ENCODE measurements at regions not wholly inside any gene's neighbourhood (a gene's known extent, or its start where the extent isn't known, plus 50 kb on each side); places are given as distances from the start of the nearest gene placed in this dataset.

DNA sequence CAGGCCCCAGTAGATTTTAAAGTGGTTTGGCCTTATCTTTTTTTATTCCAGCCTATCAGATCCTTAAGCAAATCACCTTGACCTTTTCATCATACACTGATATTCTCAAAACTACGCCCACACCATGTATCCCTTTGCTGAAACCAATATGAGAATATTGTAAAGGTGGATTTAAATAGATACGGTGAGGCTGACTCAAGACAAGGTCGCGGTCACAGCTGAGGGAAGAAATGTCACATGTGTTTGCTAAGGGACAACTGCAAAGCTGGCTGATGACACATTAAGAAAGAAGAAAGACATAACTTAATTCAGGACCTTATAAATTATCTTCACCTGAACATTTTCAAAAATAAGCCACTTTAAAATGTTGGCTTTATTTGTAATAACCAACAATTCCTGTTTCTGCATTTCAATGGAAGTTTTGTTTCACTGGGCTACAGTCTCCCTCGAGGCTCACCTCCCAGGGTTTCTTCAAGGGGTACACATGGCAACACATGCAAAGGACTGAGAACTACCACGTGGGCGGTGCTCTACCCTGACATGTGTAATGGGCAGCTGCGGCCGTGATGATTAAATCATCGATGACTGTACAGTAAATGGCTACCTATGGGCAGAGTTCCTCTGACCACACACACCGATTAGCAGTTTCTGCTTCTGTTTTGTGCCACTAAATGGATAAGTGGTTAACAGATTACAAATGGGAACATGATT, 189.5 kb downstream of the SIPA1L2 start:
- peaks cover 83% of the 10 kb centered on the region for H3K36me3 ChIP-seq (ENCODE audit: insufficient read depth, insufficient read length, low read length)
- no peaks in the 10 kb centered on the region for H3K4me1 ChIP-seq (ENCODE audit: insufficient read depth, insufficient read length)
- H3K27me3 ChIP-seq (ENCODE audit: insufficient read depth, insufficient read length), result no peaks in the 10 kb centered on the region
- H3K9ac ChIP-seq (ENCODE audit: insufficient read length, low read depth), result no peak overlapping the region
- DNase-seq (ENCODE audit: low read depth, low spot score), result no peak
- no peaks in the 10 kb centered on the region for H3K9me3 ChIP-seq (ENCODE audit: insufficient read depth, low read length)
- TF ChIP-seq YY1 (IDR thresholded peaks at IDR 0.05; ENCODE audit: insufficient read depth, insufficient read length) (no peak), ZNF274 (IDR thresholded peaks at IDR 0.05; ENCODE audit: low read depth, low read length) (no peak), SUZ12 (IDR thresholded peaks at IDR 0.05; ENCODE audit: extremely low read depth, insufficient read depth, insufficient read length) (no peak)
- no peak overlapping the region for H3K4me3 ChIP-seq (ENCODE audit: insufficient read length, low read depth)

DNA sequence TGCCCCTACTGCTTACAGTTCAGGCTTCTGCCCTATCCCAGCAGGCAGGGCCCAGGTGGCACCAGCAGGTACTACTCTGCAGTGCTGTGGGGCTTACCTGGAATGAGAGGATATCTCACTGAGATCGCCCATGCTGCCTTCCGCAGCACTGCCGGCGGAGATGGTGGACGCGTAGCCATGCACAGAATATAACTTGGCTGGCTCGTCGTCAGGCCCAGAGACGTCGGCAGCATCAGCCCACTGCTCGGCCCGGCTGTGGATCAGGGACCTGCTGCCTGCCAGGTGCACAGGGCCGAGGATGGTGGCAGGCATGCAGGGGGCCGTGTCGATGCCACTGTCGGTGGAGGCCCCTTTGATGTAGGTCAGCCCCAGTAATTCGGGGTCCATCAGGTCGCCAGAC, 190.9 kb downstream of the SIPA1L2 start:
- no peak overlapping the region for H3K9ac ChIP-seq (ENCODE audit: insufficient read length, low read depth)
- TF ChIP-seq YY1 (IDR thresholded peaks at IDR 0.05; ENCODE audit: insufficient read depth, insufficient read length) (no peak), ZNF274 (IDR thresholded peaks at IDR 0.05; ENCODE audit: low read depth, low read length) (no peak), SUZ12 (IDR thresholded peaks at IDR 0.05; ENCODE audit: extremely low read depth, insufficient read depth, insufficient read length) (no peak)
- H3K4me1 ChIP-seq (ENCODE audit: insufficient read depth, insufficient read length), result no peaks in the 10 kb centered on the region
- DNase-seq (ENCODE audit: low read depth, low spot score), result no peak
- peaks cover 84% of the 10 kb centered on the region for H3K36me3 ChIP-seq (ENCODE audit: insufficient read depth, insufficient read length, low read length)
- no peaks in the 10 kb centered on the region for H3K27me3 ChIP-seq (ENCODE audit: insufficient read depth, insufficient read length)
- H3K4me3 ChIP-seq (ENCODE audit: insufficient read length, low read depth), result no peak overlapping the region
- H3K9me3 ChIP-seq (ENCODE audit: insufficient read depth, low read length), result no peaks in the 10 kb centered on the region

DNA sequence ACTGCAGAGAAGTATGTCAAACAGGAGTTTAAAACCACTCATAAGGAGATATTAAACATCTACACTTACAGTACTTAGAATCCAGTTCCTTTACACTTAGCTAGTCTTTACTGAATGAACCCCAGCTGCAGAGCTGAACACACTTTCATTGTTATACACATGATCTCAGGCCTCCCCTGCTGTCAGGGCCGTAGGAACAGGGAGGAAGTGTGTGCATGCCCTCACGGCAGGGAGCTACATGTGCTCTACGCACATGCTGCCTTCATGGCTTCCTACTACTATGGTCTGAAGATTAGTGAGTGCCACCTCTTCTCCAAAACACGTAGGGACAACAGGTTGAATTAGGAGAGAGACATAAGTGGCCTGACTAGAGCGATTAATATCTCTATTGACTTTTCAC, 191.5 kb downstream of the SIPA1L2 start:
- no peak for DNase-seq (ENCODE audit: low read depth, low spot score)
- Histone ChIP-seq H3K27me3 (ENCODE audit: insufficient read depth, insufficient read length) (no peaks in the 10 kb centered on the region), H3K9me3 (ENCODE audit: insufficient read depth, low read length) (no peaks in the 10 kb centered on the region), H3K4me1 (ENCODE audit: insufficient read depth, insufficient read length) (no peaks in the 10 kb centered on the region), H3K36me3 (ENCODE audit: insufficient read depth, insufficient read length, low read length) (peaks cover 86% of the 10 kb centered on the region), H3K9ac (ENCODE audit: insufficient read length, low read depth) (no peak overlapping the region), H3K4me3 (ENCODE audit: insufficient read length, low read depth) (no peak overlapping the region)
- TF ChIP-seq YY1 (IDR thresholded peaks at IDR 0.05; ENCODE audit: insufficient read depth, insufficient read length) (no peak), ZNF274 (IDR thresholded peaks at IDR 0.05; ENCODE audit: low read depth, low read length) (no peak)

DNA sequence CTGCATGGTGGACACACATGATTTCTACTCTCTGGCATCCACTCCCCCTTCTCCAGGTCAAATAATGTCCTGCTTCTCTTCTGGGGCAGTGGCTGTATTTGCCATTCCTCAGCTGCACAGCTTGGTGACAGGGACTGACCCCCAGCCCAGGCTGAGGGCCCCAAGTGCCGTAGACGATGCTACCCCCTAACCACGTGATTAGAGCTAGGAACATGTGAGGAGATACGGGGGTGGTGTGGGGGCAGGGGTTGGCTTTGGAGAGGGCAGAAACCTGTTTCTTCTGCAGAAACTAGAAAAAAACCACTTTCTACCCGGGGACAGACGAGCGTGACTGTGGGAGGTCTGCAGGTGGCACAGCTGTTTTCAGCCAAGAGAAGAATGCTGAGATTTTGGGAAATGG, 192.4 kb downstream of the SIPA1L2 start:
- Histone ChIP-seq H3K4me3 (ENCODE audit: insufficient read length, low read depth) (no peak overlapping the region), H3K36me3 (ENCODE audit: insufficient read depth, insufficient read length, low read length) (peaks cover 87% of the 10 kb centered on the region), H3K27me3 (ENCODE audit: insufficient read depth, insufficient read length) (no peaks in the 10 kb centered on the region), H3K9me3 (ENCODE audit: insufficient read depth, low read length) (no peaks in the 10 kb centered on the region), H3K9ac (ENCODE audit: insufficient read length, low read depth) (no peak overlapping the region), H3K4me1 (ENCODE audit: insufficient read depth, insufficient read length) (no peaks in the 10 kb centered on the region)
- TF ChIP-seq ZNF274 (IDR thresholded peaks at IDR 0.05; ENCODE audit: low read depth, low read length) (no peak), SUZ12 (IDR thresholded peaks at IDR 0.05; ENCODE audit: extremely low read depth, insufficient read depth, insufficient read length) (no peak), YY1 (IDR thresholded peaks at IDR 0.05; ENCODE audit: insufficient read depth, insufficient read length) (no peak)
- no peak for DNase-seq (ENCODE audit: low read depth, low spot score)

DNA sequence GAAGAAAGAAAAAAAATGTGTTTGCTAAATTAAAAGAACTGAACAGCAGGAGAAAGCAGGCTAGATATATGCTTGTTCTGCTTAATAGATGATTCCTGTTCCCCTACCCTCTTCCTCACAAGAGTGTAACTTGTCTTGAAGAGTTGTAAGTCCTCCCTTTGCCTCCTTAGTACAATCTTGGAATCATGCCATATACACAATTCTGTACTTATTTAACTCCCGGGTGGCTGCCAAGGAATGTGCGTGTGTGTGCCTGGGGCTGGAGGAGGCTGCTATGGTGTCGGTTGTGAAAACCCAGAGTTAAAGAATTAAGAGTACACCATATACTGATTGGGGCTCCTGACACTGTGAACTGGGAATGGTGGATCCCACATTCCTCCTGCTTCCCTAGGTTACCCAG, 194.2 kb downstream of the SIPA1L2 start:
- no peaks in the 10 kb centered on the region for H3K27me3 ChIP-seq (ENCODE audit: insufficient read depth, insufficient read length)
- no peak overlapping the region for H3K4me3 ChIP-seq (ENCODE audit: insufficient read length, low read depth)
- no peaks in the 10 kb centered on the region for H3K4me1 ChIP-seq (ENCODE audit: insufficient read depth, insufficient read length)
- peaks cover 89% of the 10 kb centered on the region for H3K36me3 ChIP-seq (ENCODE audit: insufficient read depth, insufficient read length, low read length)
- H3K9ac ChIP-seq (ENCODE audit: insufficient read length, low read depth), result no peak overlapping the region
- no peaks in the 10 kb centered on the region for H3K9me3 ChIP-seq (ENCODE audit: insufficient read depth, low read length)
- no peak for TF ChIP-seq SUZ12 (IDR thresholded peaks at IDR 0.05; ENCODE audit: extremely low read depth, insufficient read depth, insufficient read length)
- TF ChIP-seq ZNF274 (IDR thresholded peaks at IDR 0.05; ENCODE audit: low read depth, low read length), result no peak
- TF ChIP-seq YY1 (IDR thresholded peaks at IDR 0.05; ENCODE audit: insufficient read depth, insufficient read length), result no peak
- no peak for DNase-seq (ENCODE audit: low read depth, low spot score)

DNA sequence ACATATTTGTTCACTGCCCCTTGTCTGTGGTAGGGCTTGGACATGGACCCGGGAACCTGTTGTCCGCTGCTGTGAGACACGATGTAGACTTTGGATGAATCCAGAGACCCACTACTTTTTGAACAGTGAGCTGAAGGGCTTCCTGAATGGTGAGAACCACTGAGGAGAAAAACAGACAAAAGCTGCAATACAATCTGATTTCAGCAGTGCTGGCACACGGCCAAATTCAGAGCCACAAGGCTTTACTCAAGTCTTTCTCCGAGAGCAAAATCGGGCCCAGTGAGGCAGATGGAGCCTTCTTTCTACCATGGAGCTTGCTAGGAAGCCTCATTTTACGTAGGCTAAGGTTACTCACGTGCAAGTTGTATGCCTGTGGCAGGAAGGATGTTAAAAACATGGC, 197.6 kb downstream of the SIPA1L2 start:
- DNase-seq (ENCODE audit: low read depth, low spot score), result no peak
- TF ChIP-seq ZNF274 (IDR thresholded peaks at IDR 0.05; ENCODE audit: low read depth, low read length), result no peak
- H3K36me3 ChIP-seq (ENCODE audit: insufficient read depth, insufficient read length, low read length), result peaks cover 75% of the 10 kb centered on the region

DNA sequence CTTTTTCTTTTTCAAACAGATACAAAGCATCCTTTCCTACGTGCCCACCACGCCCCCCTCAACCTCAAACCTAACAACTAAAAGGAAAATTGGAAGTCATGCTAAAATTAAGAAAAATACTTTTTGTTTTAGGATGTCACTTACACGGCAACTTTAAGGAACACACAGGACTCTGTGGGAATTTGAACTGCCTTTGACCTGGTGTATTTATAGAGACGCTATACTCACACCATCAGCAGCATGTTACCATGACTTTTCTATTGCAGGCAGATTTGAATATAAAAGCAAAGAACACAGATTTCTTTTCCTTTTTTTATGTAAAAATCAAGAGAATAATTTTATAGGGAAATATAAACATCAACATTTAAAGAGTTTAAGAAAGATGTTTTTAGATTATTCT, 198.2 kb downstream of the SIPA1L2 start:
- no peak overlapping the region for H3K9ac ChIP-seq (ENCODE audit: insufficient read length, low read depth)
- H3K27me3 ChIP-seq (ENCODE audit: insufficient read depth, insufficient read length), result no peaks in the 10 kb centered on the region
- TF ChIP-seq SUZ12 (IDR thresholded peaks at IDR 0.05; ENCODE audit: extremely low read depth, insufficient read depth, insufficient read length) (no peak), ZNF274 (IDR thresholded peaks at IDR 0.05; ENCODE audit: low read depth, low read length) (no peak), YY1 (IDR thresholded peaks at IDR 0.05; ENCODE audit: insufficient read depth, insufficient read length) (no peak)
- H3K9me3 ChIP-seq (ENCODE audit: insufficient read depth, low read length), result no peaks in the 10 kb centered on the region
- no peak for DNase-seq (ENCODE audit: low read depth, low spot score)
- no peaks in the 10 kb centered on the region for H3K4me1 ChIP-seq (ENCODE audit: insufficient read depth, insufficient read length)
- peaks cover 78% of the 10 kb centered on the region for H3K36me3 ChIP-seq (ENCODE audit: insufficient read depth, insufficient read length, low read length)
- no peak overlapping the region for H3K4me3 ChIP-seq (ENCODE audit: insufficient read length, low read depth)

More for the DNA sequence above, 197.6 kb downstream of the SIPA1L2 start:
- no peak overlapping the region for H3K9ac ChIP-seq (ENCODE audit: insufficient read length, low read depth)
- no peaks in the 10 kb centered on the region for H3K4me1 ChIP-seq (ENCODE audit: insufficient read depth, insufficient read length)
- no peak overlapping the region for H3K4me3 ChIP-seq (ENCODE audit: insufficient read length, low read depth)
- H3K9me3 ChIP-seq (ENCODE audit: insufficient read depth, low read length), result no peaks in the 10 kb centered on the region
- no peaks in the 10 kb centered on the region for H3K27me3 ChIP-seq (ENCODE audit: insufficient read depth, insufficient read length)
